HG03175 (cell line): ENCODE measurements at regions not wholly inside any gene's neighbourhood (a gene's known extent, or its start where the extent isn't known, plus 50 kb on each side); places are given as distances from the start of the nearest gene placed in this dataset.
"Not testable (repeated sequence)": the region's sequence is repeated elsewhere in the genome, so short reads cannot be mapped to it uniquely, and the experiment has no call there.

Experiments
- ATAC-seq: cut with Tn5 transposase; IDR thresholded peaks from one replicate; pipeline ENCODE4 v1.9.1; 2021; ENCODE audit warnings: mild to moderate bottlenecking, moderate library complexity; ENCODE audit not compliant: unreplicated experiment

DNA sequence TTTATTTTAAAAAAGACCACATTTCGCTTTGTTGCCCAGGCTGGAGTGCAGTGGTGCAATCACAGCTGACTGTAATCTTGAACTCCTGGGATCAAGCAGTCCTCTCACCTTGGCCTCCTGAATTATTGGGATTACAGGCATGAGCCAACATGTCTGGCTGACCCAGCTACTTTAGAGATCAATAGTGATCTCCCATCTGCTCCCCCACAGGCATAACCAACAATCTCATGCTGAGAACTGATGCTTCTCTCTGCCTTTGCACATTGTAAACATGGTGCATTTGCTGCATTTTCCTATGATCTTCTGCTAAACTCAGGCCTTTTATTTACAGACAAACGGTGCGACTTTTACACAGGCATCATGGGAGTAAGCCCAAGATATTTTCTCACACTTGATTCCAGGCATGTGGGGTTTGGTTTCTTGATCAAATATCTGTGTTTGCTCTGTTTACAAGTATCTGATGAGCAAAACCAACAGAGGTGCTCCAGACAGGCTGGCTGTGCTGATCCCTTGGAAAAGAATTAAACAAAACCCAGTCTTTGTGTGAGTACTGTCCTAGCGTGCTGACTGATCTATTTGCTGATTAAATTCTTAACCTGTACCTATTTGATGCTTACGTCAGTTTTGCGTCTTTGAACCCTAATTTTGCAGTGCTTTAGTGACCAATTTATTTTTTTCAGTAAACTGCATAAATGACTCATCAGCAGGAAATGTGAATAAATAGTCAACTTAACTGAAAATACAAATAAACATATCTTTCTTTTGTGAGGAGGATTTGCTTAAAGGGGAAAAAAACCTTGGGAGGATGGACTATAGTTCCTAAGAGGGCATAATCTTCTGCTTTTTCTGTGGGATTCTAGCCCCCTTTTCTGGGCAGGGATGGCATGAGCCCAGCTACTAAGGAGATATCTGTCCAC is 191.7 kb upstream of the NR3C1 start:
- no peak for ATAC-seq

DNA sequence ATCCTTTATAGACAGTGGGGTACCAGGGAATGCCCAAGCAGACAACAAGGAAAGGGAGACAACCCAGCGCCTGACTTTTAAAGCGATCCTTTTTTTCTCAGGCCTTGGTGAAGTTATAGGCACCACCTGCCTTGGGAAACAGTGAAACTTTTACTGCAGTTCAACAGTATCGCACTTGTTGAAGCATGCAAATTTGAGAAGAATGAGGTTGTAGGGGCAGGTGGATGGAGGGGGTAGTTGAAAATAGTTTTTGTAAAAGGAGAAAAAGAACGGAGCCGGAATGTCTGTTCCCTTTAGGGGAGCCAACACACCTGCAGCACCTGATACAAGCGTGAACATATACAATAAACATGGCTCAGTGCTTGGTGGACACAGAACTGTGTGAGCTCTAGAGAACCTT is 190.2 kb upstream of the NR3C1 start:
- ATAC-seq, result no peak

DNA sequence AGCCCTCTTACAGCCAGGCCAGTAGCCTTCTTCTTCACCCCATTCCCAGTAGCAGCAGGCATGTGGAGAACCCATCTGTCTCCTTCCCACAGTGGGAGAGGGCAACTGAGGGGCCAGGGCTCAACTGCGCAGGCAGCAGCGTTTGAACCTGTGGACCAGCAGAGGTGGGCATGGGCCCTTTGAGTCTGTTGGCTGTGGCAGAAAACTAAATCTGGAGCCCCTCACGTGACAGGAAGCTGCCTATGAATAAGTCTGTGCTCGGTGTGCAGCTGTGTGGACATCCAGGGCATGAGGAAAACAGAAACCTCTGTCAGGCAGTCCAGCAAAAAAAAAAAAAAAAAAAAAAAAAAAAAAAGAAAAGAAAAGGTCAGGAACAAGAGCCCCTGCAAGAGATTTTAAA is 189.2 kb upstream of the NR3C1 start:
- peak; percentile 88 for ATAC-seq

DNA sequence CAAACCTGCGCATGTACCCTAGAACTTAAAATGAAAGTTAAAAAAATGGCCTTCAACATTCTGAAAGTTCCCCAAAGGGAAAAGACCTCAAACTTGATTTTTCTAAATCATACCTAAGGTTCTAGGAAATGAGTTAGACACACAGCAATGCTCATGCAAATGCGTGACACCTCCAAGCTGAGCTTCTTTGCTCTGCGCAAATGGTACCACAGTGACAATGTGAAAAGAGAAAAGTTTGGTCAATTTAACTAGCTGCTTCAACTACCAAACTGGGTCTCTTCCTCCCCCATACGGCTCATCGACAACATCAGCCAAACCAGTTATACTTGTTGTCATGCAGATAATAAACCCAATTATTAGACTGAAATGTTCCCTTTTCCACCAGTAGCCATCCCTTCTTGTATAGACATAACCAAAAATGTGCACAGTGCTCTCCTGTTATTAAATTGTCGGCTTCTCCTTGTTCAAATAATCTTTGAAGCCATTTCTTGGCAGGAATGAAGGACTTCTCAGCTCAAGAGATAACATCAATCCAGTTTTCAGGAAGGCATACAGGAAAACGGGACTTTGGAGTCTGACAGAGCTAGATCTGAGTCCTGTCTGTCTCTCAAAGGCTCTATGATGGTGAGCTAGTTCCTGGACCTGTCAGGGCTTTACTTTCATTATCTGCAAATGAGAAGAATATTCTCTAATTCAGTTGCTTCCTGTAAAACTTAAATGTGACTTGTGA is 185.6 kb upstream of the NR3C1 start:
- no peak for ATAC-seq

DNA sequence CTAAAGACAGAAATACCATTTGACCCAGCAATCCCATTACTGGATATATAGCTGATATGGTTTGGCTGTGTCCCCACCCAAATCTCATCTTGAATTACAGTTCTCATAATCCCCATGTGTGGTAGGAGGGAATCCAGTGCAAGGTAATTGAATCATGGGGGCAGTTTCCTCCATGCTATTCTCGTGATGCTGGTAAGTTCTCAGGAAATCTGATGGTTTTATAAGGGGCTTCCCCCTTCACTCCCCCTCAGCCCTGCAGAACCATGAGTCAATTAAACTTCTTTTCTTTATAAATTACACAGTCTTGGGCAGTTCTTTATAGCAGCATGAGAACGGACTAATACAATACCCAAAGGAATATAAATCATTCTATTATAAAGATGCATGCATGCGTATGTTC is 184.6 kb upstream of the NR3C1 start:
- not testable (repeated sequence) for ATAC-seq

DNA sequence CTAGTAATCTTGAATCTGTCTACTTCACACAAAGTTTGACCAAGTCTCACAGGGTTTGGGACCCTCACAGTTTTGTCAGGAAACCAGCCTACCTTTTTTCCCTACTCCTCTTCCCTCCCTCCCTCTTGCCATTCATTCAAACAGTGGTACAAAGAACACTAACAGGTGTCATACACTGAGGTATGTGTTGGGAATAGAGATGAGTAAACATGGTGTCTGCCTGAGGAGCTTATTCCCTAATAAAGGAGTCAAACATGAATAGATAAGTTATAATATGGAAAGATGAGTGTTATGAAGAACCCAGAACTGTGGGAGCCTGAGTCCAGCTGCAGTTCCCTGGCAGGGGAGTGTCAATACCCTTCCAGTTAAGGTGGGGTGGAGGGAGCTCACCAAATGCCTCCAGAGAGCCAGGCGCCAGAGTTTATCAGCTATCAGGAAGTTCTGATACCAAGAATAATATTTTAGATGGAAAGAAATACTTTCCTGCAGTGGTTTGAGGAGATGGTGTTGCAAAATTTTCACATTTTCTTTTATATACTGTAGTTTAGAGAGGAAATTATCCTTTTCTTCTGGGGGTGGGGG is 183.4 kb upstream of the NR3C1 start:
- ATAC-seq, result no peak

DNA sequence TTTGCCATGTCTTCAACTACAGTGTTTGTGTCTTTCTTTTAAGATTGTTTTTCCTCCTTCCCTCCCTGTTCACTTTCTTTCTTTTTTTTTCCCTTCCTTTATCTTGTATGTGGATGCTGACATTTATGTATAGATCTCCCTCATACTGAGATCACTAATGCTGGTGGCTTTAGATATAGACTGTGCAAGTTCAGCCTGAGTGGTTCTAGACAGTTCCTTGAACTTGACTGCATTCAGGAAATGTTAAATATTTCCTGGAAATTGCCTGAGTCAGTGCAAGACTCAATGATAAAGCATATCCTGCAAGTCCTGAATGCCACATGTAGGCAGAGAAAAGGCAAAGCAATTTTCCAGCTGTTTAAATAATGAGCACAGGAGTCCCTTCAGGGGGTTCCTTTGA is 182.5 kb upstream of the NR3C1 start:
- ATAC-seq, result no peak

DNA sequence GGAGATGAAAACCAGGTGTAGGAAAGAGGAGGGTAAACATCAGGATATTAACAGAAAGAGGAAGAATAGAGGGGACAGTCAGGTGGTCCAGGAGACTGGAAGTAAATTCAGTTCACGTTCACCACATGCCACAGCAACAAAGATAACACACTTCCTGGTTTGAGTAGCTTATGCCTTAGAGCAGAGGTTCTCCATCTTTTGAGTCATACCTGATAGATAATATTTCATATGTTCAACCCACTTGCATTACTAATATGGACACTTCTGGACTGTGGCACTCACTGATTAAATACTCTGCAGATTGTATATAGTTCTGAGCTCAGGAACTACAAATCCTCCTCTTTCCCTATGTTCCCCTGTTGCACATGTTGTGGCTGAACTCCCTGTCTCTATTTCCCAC is 179.9 kb upstream of the NR3C1 start:
- peak; percentile 39 for ATAC-seq

DNA sequence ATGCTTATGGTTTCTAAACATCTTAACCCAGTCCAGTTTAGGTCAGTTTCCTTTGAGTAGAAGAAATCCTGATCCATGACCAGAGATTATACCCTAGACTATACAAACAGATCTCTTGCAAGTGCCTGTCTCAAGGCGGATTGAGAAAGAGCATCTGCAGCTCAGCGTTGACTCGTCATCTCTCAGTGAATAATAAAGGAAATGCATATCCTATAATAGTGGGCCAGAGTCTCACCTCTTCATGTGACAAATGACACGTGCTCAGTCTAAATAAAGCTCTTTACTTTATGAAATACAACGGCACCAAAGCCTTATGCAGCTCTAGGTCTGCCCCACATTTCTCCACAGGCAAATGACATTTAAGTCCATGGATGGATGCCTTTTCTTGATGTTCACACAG is 179.4 kb upstream of the NR3C1 start:
- peak; percentile 45 for ATAC-seq

DNA sequence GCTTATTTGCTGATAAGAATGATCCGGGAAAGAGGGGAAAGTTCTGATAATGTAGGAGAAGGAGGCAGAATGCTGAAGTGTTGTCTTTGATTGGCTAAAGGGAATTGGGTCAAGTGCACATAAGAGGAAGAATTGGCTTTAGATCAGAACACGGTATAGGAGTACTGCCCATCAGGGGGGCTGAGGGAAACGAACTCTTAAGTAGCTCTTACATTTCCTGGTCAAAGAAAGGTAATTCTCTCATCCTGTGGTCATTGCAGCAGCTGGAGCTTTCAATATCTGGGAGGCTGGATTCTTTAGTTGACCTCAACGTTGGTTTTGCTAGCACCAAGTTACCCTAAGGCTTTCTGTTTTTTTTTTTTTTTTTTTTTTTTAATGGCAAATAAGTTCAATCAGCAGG is 178.7 kb upstream of the NR3C1 start:
- no peak for ATAC-seq

DNA sequence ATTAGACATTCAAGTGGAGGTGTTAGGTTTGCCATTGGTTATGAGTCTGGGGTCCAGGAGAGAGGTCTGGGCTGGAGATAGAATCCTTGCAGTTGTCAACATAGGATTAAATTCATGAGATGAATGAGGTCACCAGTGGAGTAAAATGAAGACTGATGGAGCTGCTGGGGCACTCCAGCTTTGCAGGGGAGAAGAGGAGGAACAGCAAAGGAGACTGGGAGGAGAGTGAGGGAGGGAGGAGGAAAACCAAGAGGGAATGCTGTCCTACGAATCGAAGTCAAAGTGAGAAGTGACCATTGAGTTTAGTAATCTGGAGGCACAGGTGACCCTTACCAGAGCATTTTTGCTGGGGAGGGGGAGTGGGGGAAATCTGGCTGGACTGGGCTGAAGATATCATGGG is 178.2 kb upstream of the NR3C1 start:
- no peak for ATAC-seq

DNA sequence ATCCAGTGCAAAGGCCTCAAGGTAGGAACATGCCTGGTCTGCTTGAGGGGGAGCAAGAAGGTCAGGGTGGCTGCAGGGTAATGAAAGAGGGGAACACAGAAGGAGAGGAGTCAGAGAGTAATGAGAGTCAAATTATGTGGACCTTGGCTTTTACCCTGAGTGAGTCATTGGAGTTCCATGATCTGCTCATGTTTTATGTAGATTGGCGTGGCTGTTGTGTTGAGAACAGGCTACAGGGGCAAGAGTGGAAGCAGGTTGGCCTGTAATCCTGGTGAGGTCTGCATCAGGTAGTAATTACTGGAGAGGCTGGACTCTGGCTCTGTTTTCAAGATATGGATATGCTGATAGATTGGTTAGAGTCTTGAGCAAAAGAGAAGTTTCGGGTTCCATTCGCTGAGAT is 177.7 kb upstream of the NR3C1 start:
- no peak for ATAC-seq

DNA sequence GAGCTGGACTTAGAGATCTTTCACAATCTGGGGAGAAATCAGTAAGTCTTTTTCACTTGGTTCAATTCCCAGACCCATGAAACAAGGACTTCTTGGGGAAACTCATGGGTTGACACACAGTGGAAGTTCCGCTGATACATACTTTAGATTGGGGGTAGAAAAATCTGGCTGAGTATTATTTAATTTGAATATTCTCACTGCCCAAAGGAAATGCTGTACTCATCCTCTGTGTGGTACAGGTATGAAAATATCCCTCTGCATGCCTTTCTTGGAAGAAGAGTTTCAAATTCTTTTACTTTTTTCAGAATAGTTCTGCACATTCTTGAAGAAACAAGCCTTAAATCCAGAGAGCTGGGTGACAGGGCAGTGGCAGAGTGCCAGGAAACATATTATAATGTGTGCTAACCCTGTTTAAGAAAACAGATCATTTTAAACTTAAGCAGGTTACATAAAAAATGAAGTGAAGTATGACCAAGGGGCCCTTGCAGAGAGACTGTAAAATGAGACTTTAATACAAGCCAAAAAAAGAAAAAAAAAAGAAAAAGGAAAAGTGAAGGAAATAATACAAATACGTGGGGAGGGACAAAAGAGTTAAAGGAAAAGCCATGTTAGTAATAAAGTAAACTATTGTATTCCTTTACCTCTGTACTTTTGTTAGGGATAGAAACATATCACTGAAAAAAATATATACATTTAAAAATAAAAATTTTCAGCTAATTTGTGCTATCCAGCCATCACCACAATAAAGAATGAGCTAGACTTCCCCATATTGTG is 173.4 kb upstream of the NR3C1 start:
- ATAC-seq, result no peak

DNA sequence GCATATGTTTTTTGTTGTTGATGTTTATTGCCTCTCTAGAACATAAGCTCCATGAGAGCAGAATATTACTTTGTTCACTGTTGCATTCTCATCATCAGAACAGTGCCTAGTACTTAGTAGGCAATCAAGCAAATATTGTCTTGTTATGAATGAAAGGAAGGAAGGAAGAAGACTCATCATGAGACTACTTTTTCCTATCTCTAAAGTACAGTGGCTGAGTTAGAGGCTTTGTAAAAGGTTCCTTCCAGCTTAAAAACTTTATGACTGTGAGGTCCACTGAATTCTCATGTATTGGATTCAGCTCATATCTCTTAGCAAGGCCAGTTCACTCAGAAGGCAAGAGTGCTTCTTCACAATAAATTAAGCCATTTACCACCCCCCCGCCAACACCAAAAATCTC is 171.8 kb upstream of the NR3C1 start:
- ATAC-seq, result no peak

DNA sequence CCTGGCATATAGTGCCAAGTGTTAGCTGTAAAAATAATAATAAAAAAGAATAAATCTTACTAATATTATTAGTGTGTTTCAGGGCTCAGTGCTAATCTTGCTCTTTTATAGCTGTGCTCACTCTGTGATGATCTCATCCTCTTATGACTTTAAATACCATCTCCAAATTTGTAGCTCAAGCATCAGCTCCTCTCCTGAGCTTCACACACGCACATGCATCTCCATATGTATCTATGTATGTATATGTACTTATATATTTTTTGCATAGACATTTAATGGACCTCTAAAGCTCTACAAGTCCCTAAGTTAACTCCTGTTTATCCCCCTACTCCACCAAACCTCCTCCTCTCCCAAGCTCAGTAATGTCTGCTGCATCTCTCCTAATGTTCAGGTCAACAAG is 170.8 kb upstream of the NR3C1 start:
- no peak for ATAC-seq

DNA sequence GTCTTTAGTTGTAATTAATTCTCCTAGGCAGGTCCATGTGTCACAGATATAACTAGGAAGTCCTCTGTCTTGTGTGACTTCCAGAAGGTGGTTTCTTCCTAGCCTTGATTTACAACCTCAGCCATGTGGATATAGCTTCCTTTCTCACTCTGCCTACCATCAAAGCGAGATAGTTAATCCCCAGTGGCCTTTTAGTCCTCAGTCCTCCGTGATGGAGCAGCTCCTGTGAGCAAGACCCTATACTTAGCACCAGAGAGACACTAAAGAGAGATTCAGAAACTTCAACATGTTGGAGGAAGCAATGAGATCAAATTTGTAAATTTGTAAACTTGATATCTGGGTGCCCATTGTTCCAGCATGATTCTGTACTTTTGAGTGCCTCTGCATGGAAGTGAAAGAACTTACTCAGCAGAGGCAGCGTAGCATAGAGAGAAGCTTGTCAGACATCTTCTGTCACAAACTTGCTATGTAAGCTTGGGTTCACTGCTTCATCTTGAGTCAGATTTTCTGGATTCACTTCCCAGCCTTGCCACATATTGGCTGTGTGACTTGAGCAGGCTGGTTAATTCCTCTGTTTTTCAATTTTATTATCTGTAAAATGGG is 170.2 kb upstream of the NR3C1 start:
- ATAC-seq, result no peak

DNA sequence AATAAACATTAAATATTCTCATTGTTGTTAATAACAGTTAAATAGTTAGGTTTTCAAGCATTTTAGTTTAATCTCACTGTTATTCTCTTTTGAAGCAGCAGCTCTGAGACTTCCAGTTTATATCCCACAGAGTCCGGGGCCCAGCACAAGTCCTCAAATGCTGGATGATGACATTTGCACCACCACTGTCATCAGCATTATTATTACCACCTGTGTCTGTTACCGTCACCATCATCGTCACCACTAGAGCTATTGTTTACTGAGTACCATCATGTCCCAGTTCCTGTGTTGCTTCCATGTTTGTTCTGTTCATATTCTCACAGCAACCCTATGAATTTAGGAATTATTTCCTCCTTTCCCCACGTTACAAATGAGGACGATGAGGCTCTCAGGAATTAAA is 169.2 kb upstream of the NR3C1 start:
- no peak for ATAC-seq

DNA sequence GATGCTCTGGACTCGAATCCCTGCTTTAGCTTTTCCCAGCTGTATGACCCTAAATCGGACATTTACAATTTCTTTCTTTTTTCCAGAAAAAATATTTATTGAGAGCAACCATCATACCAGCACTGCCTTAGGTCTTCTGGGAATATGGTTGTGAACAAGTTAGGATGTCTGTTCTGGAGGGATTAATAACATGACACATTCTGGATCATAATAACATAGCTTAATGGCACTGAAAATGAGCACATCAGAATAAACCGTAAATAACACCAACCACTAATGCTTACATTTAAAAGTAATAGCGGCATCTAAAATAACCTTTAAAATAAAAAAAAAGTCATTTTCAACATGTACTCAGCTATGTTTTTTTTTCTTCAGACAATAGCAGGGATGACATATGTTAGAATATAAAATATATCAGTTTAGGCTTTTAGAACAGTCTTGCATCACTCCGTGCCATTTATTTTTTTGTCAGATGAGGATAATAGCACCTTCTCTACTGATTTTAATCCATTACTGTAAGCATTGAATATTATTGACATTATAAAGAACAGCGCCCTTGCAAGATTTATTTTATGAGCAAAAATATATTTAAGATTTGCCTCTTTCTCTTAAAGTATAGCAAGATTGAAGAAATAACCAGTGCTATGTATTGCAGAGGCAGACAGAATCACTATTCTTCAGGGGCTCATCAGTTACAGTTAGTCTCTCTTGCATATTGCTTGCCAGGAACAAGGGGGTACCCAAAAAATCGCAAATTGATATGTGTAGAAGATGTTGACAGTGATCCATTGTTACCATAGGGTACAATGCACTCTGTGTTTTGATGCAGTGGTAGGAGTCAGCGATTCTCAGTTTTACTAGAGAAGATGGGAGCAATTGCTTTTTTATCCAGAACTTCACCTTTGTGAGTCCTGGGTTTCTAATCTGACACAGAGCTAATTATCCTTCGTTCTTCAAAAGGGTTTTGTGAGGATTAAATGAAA is 168.4 kb upstream of the NR3C1 start:
- no peak for ATAC-seq

DNA sequence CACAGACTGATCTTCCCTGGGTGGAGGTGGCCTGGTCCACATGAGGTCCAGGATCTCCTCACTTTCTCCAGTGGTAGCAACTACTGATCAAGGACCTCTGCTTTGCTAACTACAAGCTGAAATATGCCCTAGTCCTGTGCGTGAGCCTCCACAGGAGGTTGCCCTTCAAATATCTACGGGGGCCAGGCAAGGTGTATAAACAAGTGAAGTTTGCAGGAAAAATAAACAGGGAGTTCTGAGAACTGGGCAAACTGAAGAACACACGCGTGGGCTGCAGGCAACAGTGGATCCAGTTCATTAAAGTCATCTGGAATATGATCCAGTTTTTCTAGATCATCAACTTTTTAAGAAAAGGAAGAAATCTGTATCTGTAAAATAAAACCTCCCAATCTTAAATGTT is 167.5 kb upstream of the NR3C1 start:
- no peak for ATAC-seq
